Peyer's patch (tissue), 4 donors: ENCODE measurements at regions not wholly inside any gene's neighbourhood (a gene's known extent, or its start where the extent isn't known, plus 50 kb on each side); places are given as distances from the start of the nearest gene placed in this dataset.

Experiments
- POLR2A ChIP-seq, 2 donors: fragments of 450-650 bp; IDR thresholded peaks; one replicate each; pipeline ENCODE4 v1.5.1; 2017; ENCODE audit warnings: antibody characterized with exemption in 2 of 2, mild to moderate bottlenecking in 2 of 2, moderate library complexity in 2 of 2
- TF ChIP-seq, protein P1 (sequence below), 6 experiments: fragments of 450-650 bp in 4 of 6; fragments of 200-600 bp in 2 of 6; sonication (generic) in 1 of 6; IDR thresholded peaks; one replicate each; pipeline ENCODE4 v1.5.1; 2017 to 2019; ENCODE audit warnings: antibody characterized with exemption in 6 of 6, mild to moderate bottlenecking in 3 of 6, moderate library complexity in 1 of 6

DNA sequence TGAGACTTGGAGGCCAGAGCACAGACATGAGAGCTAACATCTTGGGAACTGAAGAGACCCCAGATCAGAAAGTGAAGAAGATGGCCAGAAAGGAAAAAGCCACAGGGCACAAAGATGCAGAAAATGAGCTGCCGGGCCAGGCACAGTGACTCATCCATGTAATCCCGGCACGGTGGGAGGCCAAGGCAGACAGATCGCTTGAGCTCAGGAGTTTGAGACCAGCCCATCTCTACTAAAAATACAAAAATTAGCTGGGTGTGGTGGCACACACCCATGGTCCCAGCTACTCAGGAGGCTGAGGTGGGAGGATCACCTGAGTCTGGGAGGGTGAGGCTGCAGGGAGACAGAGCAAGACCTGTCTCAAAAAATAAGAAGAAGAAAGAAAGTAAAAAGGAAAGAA, 81.4 kb upstream of the MGMT start:
- TF ChIP-seq POLR2A (IDR thresholded peaks at IDR 0.05), result no peak
- TF ChIP-seq, protein P1, sequence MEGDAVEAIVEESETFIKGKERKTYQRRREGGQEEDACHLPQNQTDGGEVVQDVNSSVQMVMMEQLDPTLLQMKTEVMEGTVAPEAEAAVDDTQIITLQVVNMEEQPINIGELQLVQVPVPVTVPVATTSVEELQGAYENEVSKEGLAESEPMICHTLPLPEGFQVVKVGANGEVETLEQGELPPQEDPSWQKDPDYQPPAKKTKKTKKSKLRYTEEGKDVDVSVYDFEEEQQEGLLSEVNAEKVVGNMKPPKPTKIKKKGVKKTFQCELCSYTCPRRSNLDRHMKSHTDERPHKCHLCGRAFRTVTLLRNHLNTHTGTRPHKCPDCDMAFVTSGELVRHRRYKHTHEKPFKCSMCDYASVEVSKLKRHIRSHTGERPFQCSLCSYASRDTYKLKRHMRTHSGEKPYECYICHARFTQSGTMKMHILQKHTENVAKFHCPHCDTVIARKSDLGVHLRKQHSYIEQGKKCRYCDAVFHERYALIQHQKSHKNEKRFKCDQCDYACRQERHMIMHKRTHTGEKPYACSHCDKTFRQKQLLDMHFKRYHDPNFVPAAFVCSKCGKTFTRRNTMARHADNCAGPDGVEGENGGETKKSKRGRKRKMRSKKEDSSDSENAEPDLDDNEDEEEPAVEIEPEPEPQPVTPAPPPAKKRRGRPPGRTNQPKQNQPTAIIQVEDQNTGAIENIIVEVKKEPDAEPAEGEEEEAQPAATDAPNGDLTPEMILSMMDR (IDR thresholded peaks at IDR 0.05), result no peak
